Fibroblast of lung (primary cell): ENCODE measurements at regions not wholly inside any gene's neighbourhood (a gene's known extent, or its start where the extent isn't known, plus 50 kb on each side); places are given as distances from the start of the nearest gene placed in this dataset.

ENCODE experiments used
- DNase-seq, 2 donors: peaks; one replicate each; pipeline versions ENCODE4 v3.0.0 to v3.0.0-alpha.2; 2010; ENCODE audit warnings: low read depth in 2 of 2
- H2AFZ ChIP-seq: 2 replicates; pipeline ENCODE4 v1.5.1; 2012; ENCODE audit warnings: low read length, control low read depth, inconsistent platforms
- H3K27ac ChIP-seq: 2 replicates; pipeline ENCODE4 v1.5.1; 2011; ENCODE audit warnings: low read length, control low read depth; ENCODE audit not compliant: insufficient read depth
- H3K27me3 ChIP-seq: 2 replicates; pipeline ENCODE4 v1.5.1; 2011; ENCODE audit warnings: mild to moderate bottlenecking, low read length; ENCODE audit not compliant: control insufficient read depth, insufficient read depth
- H3K36me3 ChIP-seq: 2 replicates; pipeline ENCODE4 v1.5.1; 2011; ENCODE audit warnings: low read length; ENCODE audit not compliant: control insufficient read depth, insufficient read depth
- H3K4me1 ChIP-seq: 2 replicates; pipeline ENCODE4 v1.5.1; 2011; ENCODE audit warnings: low read length; ENCODE audit not compliant: control insufficient read depth, insufficient read depth; ENCODE audit errors: extremely low read depth
- H3K4me2 ChIP-seq: 2 replicates; pipeline ENCODE4 v1.5.1; 2011; ENCODE audit warnings: low read length, control low read depth; ENCODE audit not compliant: insufficient read depth; ENCODE audit errors: extremely low read depth
- H3K4me3 ChIP-seq, 4 experiments: fragments of 200-600 bp in 1 of 4; sonication (generic) in 1 of 4; replicated peaks in 1 of 4; 2 replicates each; pipeline ENCODE4 v1.5.1; 2011 to 2016; ENCODE audit warnings: low read length in 4 of 4, low read depth in 3 of 4, mild to moderate bottlenecking in 3 of 4, control low read depth in 2 of 4, inconsistent platforms in 1 of 4, mixed read lengths in 1 of 4; ENCODE audit not compliant: insufficient read depth in 1 of 4; ENCODE audit errors: control extremely low read depth in 1 of 4
- H3K79me2 ChIP-seq: 2 replicates; pipeline ENCODE4 v1.5.1; 2012; ENCODE audit warnings: mild to moderate bottlenecking, low read length, inconsistent platforms; ENCODE audit not compliant: control insufficient read depth, insufficient read depth
- H3K9ac ChIP-seq: 2 replicates; pipeline ENCODE4 v1.5.1; 2011; ENCODE audit warnings: mild to moderate bottlenecking, low read length, control low read depth; ENCODE audit not compliant: insufficient read depth
- H3K9me3 ChIP-seq: 2 replicates; pipeline ENCODE4 v1.5.1; 2012; ENCODE audit warnings: low read depth, low read length; ENCODE audit not compliant: control insufficient read depth, insufficient read depth
- H4K20me1 ChIP-seq: 2 replicates; pipeline ENCODE4 v1.5.1; 2011; ENCODE audit warnings: low read length; ENCODE audit not compliant: control insufficient read depth, insufficient read depth; ENCODE audit errors: extremely low read depth
- CTCF ChIP-seq, 2 donors: IDR thresholded peaks in 1 of 2; conservative IDR thresholded peaks in 1 of 2; 1 replicate in 1 of 2; 2 replicates in 1 of 2; pipeline ENCODE4 v1.5.1; 2011 to 2012; ENCODE audit warnings: low read length in 2 of 2, control low read depth in 1 of 2, inconsistent platforms in 1 of 2, low read depth in 1 of 2, mild to moderate bottlenecking in 1 of 2
- EZH2 ChIP-seq: IDR thresholded peaks from 2 replicates; pipeline ENCODE4 v1.5.1; 2012; ENCODE audit warnings: low read length, control low read depth, mild to moderate bottlenecking; ENCODE audit errors: missing control alignments

DNA sequence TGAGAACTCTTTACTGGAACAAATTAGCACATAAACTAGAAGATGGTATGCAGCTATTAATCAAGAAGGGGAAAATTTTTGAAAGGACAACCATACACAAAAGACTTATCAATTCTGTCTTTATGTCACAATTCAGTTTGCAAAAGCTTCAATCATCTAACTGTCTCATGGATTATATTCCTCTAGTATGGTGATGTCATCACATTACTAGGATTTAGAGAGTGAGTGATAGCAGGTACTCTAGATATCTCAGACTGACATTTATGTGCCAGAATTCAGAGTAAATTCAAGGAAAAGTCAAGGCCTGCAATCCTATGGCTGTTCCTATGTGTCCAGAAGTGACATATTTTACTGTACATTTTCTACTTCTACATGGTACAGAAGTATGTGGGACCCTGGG, 318.9 kb upstream of the GRAMD2B start:
- H3K36me3 ChIP-seq, result no peaks in the 10 kb centered on the region
- H2AFZ ChIP-seq, result no peak overlapping the region
- H3K27ac ChIP-seq, result no peak overlapping the region
- H3K4me3 ChIP-seq, result no peak overlapping the region
- TF ChIP-seq EZH2 (no peak), CTCF (conservative IDR thresholded peaks at IDR 0.05 in 1 of 2, IDR thresholded peaks at IDR 0.05 in 1 of 2; ENCODE audit: low read depth in 1 of 2, low read length in 2 of 2) (no peak)
- H3K9me3 ChIP-seq, result no peaks in the 10 kb centered on the region
- DNase-seq, result no peak
- no peaks in the 10 kb centered on the region for H3K27me3 ChIP-seq
- H3K79me2 ChIP-seq, result no peaks in the 10 kb centered on the region
- H3K4me2 ChIP-seq, result no peak overlapping the region
- H3K4me1 ChIP-seq, result no peaks in the 10 kb centered on the region
- H4K20me1 ChIP-seq, result no peaks in the 10 kb centered on the region
- no peak overlapping the region for H3K9ac ChIP-seq

DNA sequence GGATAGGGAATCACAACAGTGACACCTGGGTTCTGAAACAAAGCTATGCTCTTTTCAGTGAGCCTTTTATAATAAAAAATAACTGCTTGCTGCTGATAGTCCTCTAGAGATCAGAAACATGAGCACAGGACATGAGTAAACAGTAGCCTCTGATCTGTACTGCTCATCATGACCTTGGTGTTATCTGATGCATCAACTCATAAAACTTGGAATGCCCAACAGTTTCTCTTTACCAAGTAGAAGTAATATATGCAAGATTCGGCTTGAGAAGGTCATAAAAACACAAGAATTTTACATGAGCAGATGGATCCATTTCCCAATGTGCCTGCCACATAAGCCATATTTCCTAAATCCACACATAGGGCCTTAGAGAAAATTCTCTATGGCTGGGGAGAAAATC, 318.3 kb upstream of the GRAMD2B start:
- Histone ChIP-seq H3K36me3 (no peaks in the 10 kb centered on the region), H3K9ac (no peak overlapping the region), H3K4me3 (no peak overlapping the region), H4K20me1 (no peaks in the 10 kb centered on the region), H3K27ac (no peak overlapping the region), H3K4me1 (no peaks in the 10 kb centered on the region), H3K4me2 (no peak overlapping the region), H3K79me2 (no peaks in the 10 kb centered on the region), H2AFZ (no peak overlapping the region), H3K27me3 (no peaks in the 10 kb centered on the region), H3K9me3 (no peaks in the 10 kb centered on the region)
- TF ChIP-seq CTCF (conservative IDR thresholded peaks at IDR 0.05 in 1 of 2, IDR thresholded peaks at IDR 0.05 in 1 of 2; ENCODE audit: low read depth in 1 of 2, low read length in 2 of 2), result no peak
- TF ChIP-seq EZH2, result no peak
- DNase-seq, result no peak

DNA sequence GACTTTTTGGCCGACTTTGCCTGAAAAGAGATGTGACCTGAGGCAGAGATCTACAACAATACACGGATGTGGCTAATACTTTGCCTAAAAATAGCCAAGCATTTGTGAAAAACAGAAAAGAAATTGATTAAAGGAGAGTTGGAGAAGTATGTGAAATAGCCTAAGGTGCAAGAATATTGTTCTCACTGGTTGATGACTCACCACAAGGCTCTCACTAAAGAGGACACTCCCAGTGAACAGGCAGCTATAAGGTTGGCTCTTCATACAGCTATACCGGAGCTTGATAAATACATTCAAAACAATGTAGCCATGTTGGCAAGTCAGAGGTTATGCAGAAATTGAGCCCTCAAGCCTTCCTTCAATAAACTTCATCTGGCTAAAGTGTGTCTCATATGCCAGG, 317.2 kb upstream of the GRAMD2B start:
- H3K4me3 ChIP-seq, result no peak overlapping the region
- no peak overlapping the region for H3K4me2 ChIP-seq
- H4K20me1 ChIP-seq, result no peaks in the 10 kb centered on the region
- no peaks in the 10 kb centered on the region for H3K9me3 ChIP-seq
- no peaks in the 10 kb centered on the region for H3K79me2 ChIP-seq
- no peak overlapping the region for H3K9ac ChIP-seq
- TF ChIP-seq CTCF (conservative IDR thresholded peaks at IDR 0.05 in 1 of 2, IDR thresholded peaks at IDR 0.05 in 1 of 2; ENCODE audit: low read depth in 1 of 2, low read length in 2 of 2) (no peak), EZH2 (no peak)
- no peaks in the 10 kb centered on the region for H3K27me3 ChIP-seq
- peak; percentile 17 to 21 for DNase-seq
- H3K4me1 ChIP-seq, result no peaks in the 10 kb centered on the region
- no peak overlapping the region for H2AFZ ChIP-seq
- H3K27ac ChIP-seq, result no peak overlapping the region
- H3K36me3 ChIP-seq, result no peaks in the 10 kb centered on the region
